ENCODE measurements at regions not wholly inside any gene's neighbourhood (a gene's known extent, or its start where the extent isn't known, plus 50 kb on each side); places are given as distances from the start of the nearest gene placed in this dataset.

GRCh38 chr1:54490361-54491248, 57.4 kb upstream of the ACOT11 start:
- H3K27me3 Mint-ChIP-seq (ENCODE audit: low read depth, unreplicated experiment), result peaks cover under 1% of the 10 kb centered on the region
- peak overlapping the region; percentile 99 for H3K4me2 ChIP-seq (ENCODE audit: low read length)
- H3K4me1 Mint-ChIP-seq (ENCODE audit: low read depth, unreplicated experiment), result peaks cover 21% of the 10 kb centered on the region
- H3K4me3 ChIP-seq (ENCODE audit: insufficient read depth, low read depth, low read length), result no peak overlapping the region
- no peaks in the 10 kb centered on the region for H3K36me3 Mint-ChIP-seq (ENCODE audit: low read depth, unreplicated experiment)
- peak overlapping the region; percentile 78 for H3K27ac Mint-ChIP-seq (ENCODE audit: unreplicated experiment)
- no peak overlapping the region for H3K4me3 Mint-ChIP-seq (ENCODE audit: unreplicated experiment)
- H2AFZ ChIP-seq (ENCODE audit: low read depth, low read length), result peak overlapping the region; percentile 10
- no peaks in the 10 kb centered on the region for H4K20me1 ChIP-seq (ENCODE audit: insufficient read depth, low read length)
- H3K36me3 ChIP-seq (ENCODE audit: insufficient read depth, low read length), result no peaks in the 10 kb centered on the region
- FAIRE-seq (no peak), DNase-seq (ENCODE audit: low read depth) (no peak)
- H3K4me1 ChIP-seq (ENCODE audit: insufficient read depth, low read length), result peaks cover 20% of the 10 kb centered on the region
- no peak overlapping the region for H3K27ac ChIP-seq (ENCODE audit: low read depth, low read length)
- no peaks in the 10 kb centered on the region for H3K9me3 Mint-ChIP-seq (ENCODE audit: unreplicated experiment)
- H3K9ac ChIP-seq (ENCODE audit: low read length), result no peak overlapping the region
- H3K9me3 ChIP-seq (ENCODE audit: insufficient read depth, low read depth, low read length), result no peaks in the 10 kb centered on the region
- TF ChIP-seq CTCF (IDR thresholded peaks at IDR 0.05; ENCODE audit: insufficient read depth, low read depth, low read length), result no peak
- no peak for TF ChIP-seq EZH2 (IDR thresholded peaks at IDR 0.05; ENCODE audit: insufficient read depth, low read length)
- H3K79me2 ChIP-seq (ENCODE audit: insufficient read depth, low read length), result no peaks in the 10 kb centered on the region
- H3K27me3 ChIP-seq (ENCODE audit: insufficient read depth, low read length), result peaks cover 3% of the 10 kb centered on the region

- DNase-seq (ENCODE audit: low read depth), result no peak
- peak overlapping the region; percentile 61 for H3K4me3 ChIP-seq (ENCODE audit: insufficient read depth, low read depth, low read length)
- no peaks in the 10 kb centered on the region for H3K36me3 Mint-ChIP-seq (ENCODE audit: low read depth, unreplicated experiment)
- peaks cover 8% of the 10 kb centered on the region for H3K27me3 Mint-ChIP-seq (ENCODE audit: low read depth, unreplicated experiment)
- no peak overlapping the region for H3K27ac ChIP-seq (ENCODE audit: low read depth, low read length)
- TF ChIP-seq CTCF (IDR thresholded peaks at IDR 0.05; ENCODE audit: insufficient read depth, low read depth, low read length) (peak; percentile 0), EZH2 (IDR thresholded peaks at IDR 0.05; ENCODE audit: insufficient read depth, low read length) (no peak)
- H3K4me2 ChIP-seq (ENCODE audit: low read length), result peak overlapping the region; percentile 99
- H2AFZ ChIP-seq (ENCODE audit: low read depth, low read length), result no peak overlapping the region
- no peaks in the 10 kb centered on the region for H3K79me2 ChIP-seq (ENCODE audit: insufficient read depth, low read length)
- H3K36me3 ChIP-seq (ENCODE audit: insufficient read depth, low read length), result no peaks in the 10 kb centered on the region
- FAIRE-seq, result no peak
- H3K9me3 Mint-ChIP-seq (ENCODE audit: unreplicated experiment), result no peaks in the 10 kb centered on the region
- peak overlapping the region; percentile 88 for H3K27ac Mint-ChIP-seq (ENCODE audit: unreplicated experiment)
- H3K27me3 ChIP-seq (ENCODE audit: insufficient read depth, low read length), result peaks cover 3% of the 10 kb centered on the region
- H3K4me3 Mint-ChIP-seq (ENCODE audit: unreplicated experiment), result no peak overlapping the region
- H3K9me3 ChIP-seq (ENCODE audit: insufficient read depth, low read depth, low read length), result no peaks in the 10 kb centered on the region
- H3K4me1 Mint-ChIP-seq (ENCODE audit: low read depth, unreplicated experiment), result peaks cover 24% of the 10 kb centered on the region
- peaks cover 20% of the 10 kb centered on the region for H3K4me1 ChIP-seq (ENCODE audit: insufficient read depth, low read length)
- H3K9ac ChIP-seq (ENCODE audit: low read length), result peak overlapping the region; percentile 86
- no peaks in the 10 kb centered on the region for H4K20me1 ChIP-seq (ENCODE audit: insufficient read depth, low read length)
Observed at GRCh38 chr1:54489627-54490250, 58.3 kb upstream of the ACOT11 start.

Measured in astrocyte (in vitro differentiated cells and primary cell).